NB4 (cell line): ENCODE measurements at regions not wholly inside any gene's neighbourhood (a gene's known extent, or its start where the extent isn't known, plus 50 kb on each side); places are given as distances from the start of the nearest gene placed in this dataset.

ENCODE experiments used
- CTCF ChIP-seq: IDR thresholded peaks from one replicate; pipeline ENCODE4 v1.5.1; 2012; ENCODE audit warnings: low read depth, low read length
- MYC ChIP-seq: IDR thresholded peaks from 2 replicates; pipeline ENCODE4 v1.6.1; 2011; ENCODE audit warnings: low read depth, low read length
- POLR2A ChIP-seq: IDR thresholded peaks from 2 replicates; pipeline ENCODE4 v1.6.1; 2011; ENCODE audit warnings: mild to moderate bottlenecking; ENCODE audit not compliant: insufficient read length; ENCODE audit errors: extremely low read depth

GRCh38 chr6:14320332-14320731 lies 202.8 kb downstream of the CD83 start:
- TF ChIP-seq POLR2A (no peak), CTCF (no peak), MYC (no peak)
